Stimulated activated CD4-positive, alpha-beta T cell treated with anti-CD3 and anti-CD28 coated beads, Interleukin-2, amount 100 ng/mL, for 48 hours (primary cell): ENCODE measurements at regions not wholly inside any gene's neighbourhood (a gene's known extent, or its start where the extent isn't known, plus 50 kb on each side); places are given as distances from the start of the nearest gene placed in this dataset.
"Not testable (repeated sequence)": the region's sequence is repeated elsewhere in the genome, so short reads cannot be mapped to it uniquely, and the experiment has no call there.

Source experiments
- DNase-seq, 2 donors: peaks; one replicate each; pipeline ENCODE4 v3.0.0-alpha.2; 2020

DNA sequence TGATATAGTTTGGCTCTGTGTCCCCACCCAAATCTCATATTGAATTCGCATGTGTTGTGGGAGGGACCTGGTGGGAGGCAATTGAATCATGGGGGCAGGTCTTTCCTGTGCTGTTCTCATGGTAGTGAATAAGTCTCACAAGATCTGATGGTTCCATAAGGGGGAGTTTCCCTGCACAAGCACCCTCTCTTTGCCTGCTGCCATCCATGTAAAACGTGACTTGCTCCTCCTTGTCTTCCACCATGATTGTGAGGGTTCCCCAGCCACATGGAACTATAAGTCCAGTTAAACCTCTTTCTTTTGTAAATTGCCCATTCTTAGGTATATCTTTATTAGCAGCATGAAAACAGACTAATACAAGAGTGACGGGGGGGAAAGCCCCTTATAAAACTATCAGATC lies 65.4 kb upstream of the FBXO33 start:
- DNase-seq, result not testable (repeated sequence)

DNA sequence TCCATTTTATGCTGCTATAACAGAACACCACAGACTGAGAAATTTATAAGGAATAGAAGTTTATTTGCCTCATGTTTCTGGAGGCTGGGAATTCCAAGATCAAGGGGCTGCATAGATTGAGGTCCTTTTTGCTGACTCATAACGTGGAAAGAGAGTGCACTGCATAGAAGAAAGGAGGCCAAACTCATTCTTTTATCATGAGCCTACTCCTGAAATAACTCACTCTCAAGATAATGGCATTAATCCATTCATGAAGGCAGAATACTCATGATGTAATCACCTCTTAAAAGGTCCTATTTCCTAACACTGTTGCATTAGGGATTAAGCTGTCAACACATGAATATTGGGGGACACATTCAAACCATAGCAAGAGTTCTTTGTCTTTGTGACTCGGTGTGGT lies 60.0 kb upstream of the FBXO33 start:
- DNase-seq, result no peak

DNA sequence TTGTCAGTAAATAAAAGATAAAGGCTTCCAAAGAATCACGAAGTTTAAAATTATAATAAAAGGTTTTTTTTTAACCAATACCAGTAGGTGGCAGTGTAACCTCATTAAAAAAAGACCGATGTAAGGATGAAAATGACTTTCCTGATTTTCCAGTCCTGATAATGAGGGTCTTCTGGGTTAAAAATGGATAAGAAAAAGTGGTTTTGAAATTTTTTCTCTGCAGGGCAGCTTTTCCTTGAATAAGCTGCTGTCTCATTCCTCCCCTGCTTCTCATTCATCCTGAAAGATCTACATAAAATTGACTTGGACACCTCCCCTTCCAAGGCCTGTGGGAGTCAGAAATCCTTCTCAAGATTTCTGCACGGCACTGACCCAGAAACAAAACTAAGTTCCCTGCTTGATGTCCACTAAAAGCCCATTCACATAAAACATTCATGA lies 58.9 kb upstream of the FBXO33 start:
- DNase-seq, result no peak

DNA sequence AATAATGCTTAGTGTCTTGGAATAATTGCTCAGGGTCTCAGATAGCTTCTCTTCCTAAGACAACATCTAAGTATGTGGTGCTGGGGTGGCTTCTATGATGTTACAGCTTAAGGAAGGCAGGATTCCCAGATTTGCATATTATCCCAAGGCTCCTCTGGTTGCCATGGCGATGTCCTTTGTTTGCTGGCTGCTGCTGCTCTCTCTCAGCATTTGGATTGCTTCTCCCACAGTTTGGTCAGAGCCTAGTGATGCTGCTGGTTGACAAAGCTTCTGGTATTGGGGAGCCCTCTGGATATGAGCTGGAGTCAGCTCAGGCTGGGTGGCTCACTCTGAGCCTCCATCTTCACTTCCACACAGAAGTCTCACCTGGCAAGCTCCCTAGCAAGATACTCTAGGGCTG lies 56.4 kb upstream of the FBXO33 start:
- DNase-seq, result no peak

DNA sequence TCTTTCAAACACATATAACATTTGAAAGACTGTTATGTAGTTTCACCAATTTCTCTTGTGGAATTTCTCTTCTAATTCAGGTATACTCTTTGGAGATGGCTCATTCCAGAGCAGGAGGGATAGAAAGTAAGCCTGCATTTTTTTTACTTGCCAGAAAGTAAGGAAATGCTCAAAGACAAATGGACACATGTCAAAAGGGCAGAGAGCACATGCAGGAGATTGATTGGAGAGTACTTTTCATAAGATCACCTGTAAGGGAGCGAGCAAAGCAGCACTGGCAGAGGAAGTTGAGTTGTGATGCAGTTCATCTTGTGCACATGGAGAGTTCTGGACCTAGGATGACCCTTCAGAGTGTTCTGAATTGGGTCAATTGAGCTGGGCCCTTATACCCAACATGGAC lies 51.4 kb upstream of the FBXO33 start:
- no peak for DNase-seq
